ENCODE measurements at regions not wholly inside any gene's neighbourhood (a gene's known extent, or its start where the extent isn't known, plus 50 kb on each side); places are given as distances from the start of the nearest gene placed in this dataset.
"Not testable (repeated sequence)": the region's sequence is repeated elsewhere in the genome, so short reads cannot be mapped to it uniquely, and the experiment has no call there.

DNA sequence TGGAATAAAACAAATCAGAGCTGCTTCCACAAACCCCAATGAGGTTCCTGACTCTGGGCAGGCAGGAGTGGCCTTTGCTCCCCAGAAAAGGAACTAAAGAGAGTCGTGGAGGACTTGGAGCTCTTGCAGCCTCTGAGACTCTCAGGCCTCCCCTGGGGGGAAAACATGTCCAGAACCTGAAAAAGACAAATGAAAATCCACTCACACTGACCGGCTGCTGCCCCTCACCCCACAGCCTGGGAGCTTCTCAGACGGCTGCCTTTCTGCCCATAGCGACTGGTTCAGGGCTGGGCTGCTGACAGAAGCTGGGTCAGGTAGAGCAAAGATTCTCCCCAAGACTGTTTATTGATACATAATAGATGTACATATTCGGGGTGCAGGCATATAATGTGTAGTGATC lies 356.0 kb downstream of the ADGRD1 start:
- no peak for ATAC-seq (ENCODE audit: poor library complexity)
- Histone ChIP-seq H3K27me3 (ENCODE audit: control insufficient read depth in 1 of 2, insufficient read depth in 2 of 2, low read length in 2 of 2) (no peaks in the 10 kb centered on the region), H3K4me1 (ENCODE audit: insufficient read depth, low read length) (no peaks in the 10 kb centered on the region), H3K36me3 (ENCODE audit: insufficient read depth, low read length) (no peaks in the 10 kb centered on the region), H3K4me3 (ENCODE audit: low read length) (no peak overlapping the region), H3K9me3 (ENCODE audit: control insufficient read depth in 1 of 2, insufficient read depth in 1 of 2, low read length in 2 of 2) (no peaks in the 10 kb centered on the region), H3K27ac (ENCODE audit: low read depth in 1 of 2, low read length in 2 of 2) (no peak overlapping the region)
- no peak overlapping the region for H3K27ac Mint-ChIP-seq
- DNase-seq, result no peak
- H3K9me3 Mint-ChIP-seq, result no peaks in the 10 kb centered on the region
- H3K4me1 Mint-ChIP-seq (ENCODE audit: low read depth), result no peaks in the 10 kb centered on the region
- peaks cover 23% of the 10 kb centered on the region for H3K27me3 Mint-ChIP-seq
- H3K36me3 Mint-ChIP-seq (ENCODE audit: low read depth), result no peaks in the 10 kb centered on the region
- intact Hi-C loops (cut with DNase I, micrococcal nuclease), result no loop called here
- TF ChIP-seq, protein P1, sequence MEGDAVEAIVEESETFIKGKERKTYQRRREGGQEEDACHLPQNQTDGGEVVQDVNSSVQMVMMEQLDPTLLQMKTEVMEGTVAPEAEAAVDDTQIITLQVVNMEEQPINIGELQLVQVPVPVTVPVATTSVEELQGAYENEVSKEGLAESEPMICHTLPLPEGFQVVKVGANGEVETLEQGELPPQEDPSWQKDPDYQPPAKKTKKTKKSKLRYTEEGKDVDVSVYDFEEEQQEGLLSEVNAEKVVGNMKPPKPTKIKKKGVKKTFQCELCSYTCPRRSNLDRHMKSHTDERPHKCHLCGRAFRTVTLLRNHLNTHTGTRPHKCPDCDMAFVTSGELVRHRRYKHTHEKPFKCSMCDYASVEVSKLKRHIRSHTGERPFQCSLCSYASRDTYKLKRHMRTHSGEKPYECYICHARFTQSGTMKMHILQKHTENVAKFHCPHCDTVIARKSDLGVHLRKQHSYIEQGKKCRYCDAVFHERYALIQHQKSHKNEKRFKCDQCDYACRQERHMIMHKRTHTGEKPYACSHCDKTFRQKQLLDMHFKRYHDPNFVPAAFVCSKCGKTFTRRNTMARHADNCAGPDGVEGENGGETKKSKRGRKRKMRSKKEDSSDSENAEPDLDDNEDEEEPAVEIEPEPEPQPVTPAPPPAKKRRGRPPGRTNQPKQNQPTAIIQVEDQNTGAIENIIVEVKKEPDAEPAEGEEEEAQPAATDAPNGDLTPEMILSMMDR (IDR thresholded peaks at IDR 0.05), result no peak
- ChIA-PET CTCF (no interaction called here), POLR2A (no interaction called here)
- H3K4me3 Mint-ChIP-seq, result no peak overlapping the region

- H3K4me1 ChIP-seq (ENCODE audit: insufficient read depth, low read length); H3K4me3 Mint-ChIP-seq; H3K36me3 ChIP-seq (ENCODE audit: insufficient read depth, low read length); H3K27ac Mint-ChIP-seq; ATAC-seq (ENCODE audit: poor library complexity); H3K27ac ChIP-seq (ENCODE audit: low read depth in 1 of 2, low read length in 2 of 2); intact Hi-C loops (cut with DNase I, micrococcal nuclease); H3K9me3 Mint-ChIP-seq; H3K9me3 ChIP-seq (ENCODE audit: control insufficient read depth in 1 of 2, insufficient read depth in 1 of 2, low read length in 2 of 2); H3K27me3 ChIP-seq (ENCODE audit: control insufficient read depth in 1 of 2, insufficient read depth in 2 of 2, low read length in 2 of 2); H3K4me1 Mint-ChIP-seq (ENCODE audit: low read depth); H3K36me3 Mint-ChIP-seq (ENCODE audit: low read depth); DNase-seq; POLR2A ChIA-PET; CTCF ChIA-PET; H3K4me3 ChIP-seq (ENCODE audit: low read length): not testable (repeated sequence)
- peaks cover 27% of the 10 kb centered on the region for H3K27me3 Mint-ChIP-seq
Measured at GRCh38 chr12:131310227-131310969, 356.7 kb downstream of the ADGRD1 start.

GRCh38 chr12:131311279-131311722 lies 357.6 kb downstream of the ADGRD1 start:
- H3K27me3 ChIP-seq (ENCODE audit: control insufficient read depth in 1 of 2, insufficient read depth in 2 of 2, low read length in 2 of 2); intact Hi-C loops (cut with DNase I, micrococcal nuclease); H3K4me1 Mint-ChIP-seq (ENCODE audit: low read depth); H3K27ac ChIP-seq (ENCODE audit: low read depth in 1 of 2, low read length in 2 of 2); H3K36me3 ChIP-seq (ENCODE audit: insufficient read depth, low read length); H3K9me3 ChIP-seq (ENCODE audit: control insufficient read depth in 1 of 2, insufficient read depth in 1 of 2, low read length in 2 of 2); H3K9me3 Mint-ChIP-seq; H3K4me3 ChIP-seq (ENCODE audit: low read length); DNase-seq; POLR2A ChIA-PET; H3K27ac Mint-ChIP-seq; H3K4me1 ChIP-seq (ENCODE audit: insufficient read depth, low read length); CTCF ChIA-PET; H3K36me3 Mint-ChIP-seq (ENCODE audit: low read depth); H3K4me3 Mint-ChIP-seq; ATAC-seq (ENCODE audit: poor library complexity): not testable (repeated sequence)
- peaks cover 27% of the 10 kb centered on the region for H3K27me3 Mint-ChIP-seq

DNA sequence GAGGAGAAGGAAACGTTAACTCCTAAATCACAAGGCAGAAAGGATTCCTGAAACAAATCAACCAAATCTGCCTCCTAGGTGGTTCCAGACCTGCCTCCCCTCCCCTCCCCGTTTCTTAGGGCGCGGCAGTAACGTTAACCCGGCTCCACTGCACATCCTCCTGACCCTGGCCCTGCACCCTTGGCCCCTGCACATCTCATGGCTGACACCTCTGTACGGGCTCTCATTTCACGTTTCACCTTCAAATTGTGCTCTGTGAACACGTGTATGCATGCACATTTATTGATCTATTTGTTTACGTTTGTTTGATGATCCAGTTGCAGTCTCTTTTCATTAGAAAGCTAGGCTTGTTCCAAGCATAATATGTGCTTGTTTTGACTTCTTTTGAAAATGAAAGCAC lies 358.1 kb downstream of the ADGRD1 start:
- Histone ChIP-seq H3K36me3 (ENCODE audit: insufficient read depth, low read length) (no peaks in the 10 kb centered on the region), H3K27ac (ENCODE audit: low read depth in 1 of 2, low read length in 2 of 2) (no peak overlapping the region), H3K4me1 (ENCODE audit: insufficient read depth, low read length) (no peaks in the 10 kb centered on the region), H3K9me3 (ENCODE audit: control insufficient read depth in 1 of 2, insufficient read depth in 1 of 2, low read length in 2 of 2) (peaks cover 0 to 3% of the 10 kb centered on the region in 2 experiments), H3K27me3 (ENCODE audit: control insufficient read depth in 1 of 2, insufficient read depth in 2 of 2, low read length in 2 of 2) (no peaks in the 10 kb centered on the region), H3K4me3 (ENCODE audit: low read length) (no peak overlapping the region)
- TF ChIP-seq, protein P1 (IDR thresholded peaks at IDR 0.05), result no peak
- Mint-ChIP-seq H3K27me3 (peaks cover 27% of the 10 kb centered on the region), H3K36me3 (ENCODE audit: low read depth) (no peaks in the 10 kb centered on the region), H3K4me3 (no peak overlapping the region), H3K9me3 (no peaks in the 10 kb centered on the region), H3K27ac (no peak overlapping the region), H3K4me1 (ENCODE audit: low read depth) (no peaks in the 10 kb centered on the region)
- no peak for DNase-seq
- intact Hi-C loops (cut with DNase I, micrococcal nuclease), result no loop called here
- ChIA-PET POLR2A (no interaction called here), CTCF (no interaction called here)
- no peak for ATAC-seq (ENCODE audit: poor library complexity)

DNA sequence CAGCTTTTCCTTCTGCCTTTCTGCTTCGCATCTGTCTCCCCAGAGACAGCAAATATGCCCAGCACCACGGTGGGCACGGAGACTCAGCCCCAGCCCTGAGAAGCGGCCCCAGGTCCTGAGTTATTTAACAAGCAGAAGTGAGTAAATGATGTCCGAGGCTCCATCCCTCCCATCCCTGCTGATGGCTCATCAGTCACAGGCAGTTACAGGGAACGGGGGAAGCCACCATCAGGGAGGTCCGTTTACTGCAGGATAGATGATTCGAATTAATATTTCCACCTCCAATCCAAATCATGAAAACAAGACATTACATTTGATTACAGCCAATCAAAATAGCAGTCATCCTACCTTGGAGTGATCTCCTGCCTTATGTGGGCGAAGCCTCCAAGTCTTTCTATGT lies 358.7 kb downstream of the ADGRD1 start:
- H3K4me1 ChIP-seq (ENCODE audit: insufficient read depth, low read length); H3K9me3 ChIP-seq (ENCODE audit: control insufficient read depth in 1 of 2, insufficient read depth in 1 of 2, low read length in 2 of 2); POLR2A ChIA-PET; H3K4me1 Mint-ChIP-seq (ENCODE audit: low read depth); H3K36me3 Mint-ChIP-seq (ENCODE audit: low read depth); intact Hi-C loops (cut with DNase I, micrococcal nuclease); H3K27ac ChIP-seq (ENCODE audit: low read depth in 1 of 2, low read length in 2 of 2); H3K36me3 ChIP-seq (ENCODE audit: insufficient read depth, low read length); CTCF ChIA-PET; H3K9me3 Mint-ChIP-seq; H3K4me3 Mint-ChIP-seq; ATAC-seq (ENCODE audit: poor library complexity); H3K27me3 ChIP-seq (ENCODE audit: control insufficient read depth in 1 of 2, insufficient read depth in 2 of 2, low read length in 2 of 2); H3K27ac Mint-ChIP-seq; H3K4me3 ChIP-seq (ENCODE audit: low read length); DNase-seq: not testable (repeated sequence)
- H3K27me3 Mint-ChIP-seq, result peaks cover 27% of the 10 kb centered on the region
